GM12878 (cell line): ENCODE measurements at regions not wholly inside any gene's neighbourhood (a gene's known extent, or its start where the extent isn't known, plus 50 kb on each side); places are given as distances from the start of the nearest gene placed in this dataset.

Experiments
- ATAC-seq: fragments of 200-7000 bp; cut with Tn5 transposase; 3 replicates; pipeline ENCODE4 v1.9.1; 2020; ENCODE audit warnings: mild to moderate bottlenecking, moderate library complexity
- BruUV-seq: library from RNA; stranded (reverse); fragments of 400-500 nt; replicated peaks from 2 replicates; lab custom pipeline; 2021; lab: Mats Ljungman, UMichigan
- CTCF ChIA-PET: fragments of 300-600 bp; sonication (Branson Sonifier 250); formaldehyde crosslinking; extraction: SDS; loops from one replicate; lab custom pipeline; 2021; ENCODE audit warnings: inconsistent platforms; lab: Yijun Ruan, JAX
- POLR2A ChIA-PET: fragments of 350-600 bp; formaldehyde crosslinking; extraction: SDS; loops from one replicate; lab custom pipeline; 2021; ENCODE audit warnings: inconsistent platforms; lab: Charles Lee
- RAD21 ChIA-PET: fragments of 300-600 bp; sonication (Branson Sonifier 250); formaldehyde crosslinking; loops from one replicate; lab custom pipeline; 2023; ENCODE audit warnings: antibody characterized with exemption; ENCODE audit not compliant: unreplicated experiment; lab: Charles Lee
- SMC1A ChIA-PET: fragments of 300-600 bp; sonication (Branson Sonifier 250); formaldehyde crosslinking; loops from one replicate; lab custom pipeline; 2023; ENCODE audit not compliant: unreplicated experiment, uncharacterized antibody; lab: Charles Lee
- DNase-seq: peaks from one replicate; pipeline ENCODE4 v3.0.0-alpha.2; 2011; ENCODE audit warnings: low read depth, low spot score
- FAIRE-seq: peaks from 3 replicates; lab custom pipeline; 2011; peaks lifted over from hg19 to GRCh38; lab: Jason Lieb, UNC
- H2AFZ ChIP-seq: 2 replicates; pipeline ENCODE4 v1.6.0; 2011; ENCODE audit warnings: low read depth, low read length, control low read depth; ENCODE audit not compliant: control insufficient read depth
- H3K27ac ChIP-seq: 2 replicates; pipeline ENCODE4 v1.5.1; 2011; ENCODE audit warnings: control low read depth; ENCODE audit not compliant: control insufficient read depth, insufficient read depth
- H3K27me3 ChIP-seq, 2 experiments: replicated peaks in 1 of 2; 2 replicates each; pipeline versions ENCODE4 v1.6.0 to v1.6.1; 2011; ENCODE audit warnings: low read length in 1 of 2; ENCODE audit not compliant: control insufficient read depth in 2 of 2, insufficient read depth in 2 of 2
- H3K36me3 ChIP-seq, 2 experiments: 2 replicates each; pipeline ENCODE4 v1.5.1; 2011; ENCODE audit warnings: low read length in 1 of 2; ENCODE audit not compliant: control insufficient read depth in 2 of 2, insufficient read depth in 2 of 2
- H3K4me1 ChIP-seq: 2 replicates; pipeline ENCODE4 v1.6.1; 2011; ENCODE audit warnings: mild to moderate bottlenecking, low read length, moderate library complexity, mixed read lengths; ENCODE audit not compliant: control insufficient read depth, insufficient read depth
- H3K4me2 ChIP-seq: 2 replicates; pipeline ENCODE4 v1.6.0; 2011; ENCODE audit warnings: control low read depth; ENCODE audit not compliant: control insufficient read depth, insufficient read depth
- H3K4me3 ChIP-seq: fragments of 200-600 bp; sonication (generic); 2 replicates; pipeline ENCODE4 v1.5.1; 2016
- H3K79me2 ChIP-seq: 2 replicates; pipeline ENCODE4 v1.6.0; 2011; ENCODE audit warnings: low read length; ENCODE audit not compliant: control insufficient read depth, insufficient read depth
- H3K9ac ChIP-seq: 2 replicates; pipeline ENCODE4 v1.8.0; 2011; ENCODE audit warnings: low read length, control low read depth, mixed read lengths; ENCODE audit not compliant: control insufficient read depth, insufficient read depth
- H3K9me3 ChIP-seq: replicated peaks from 3 replicates; pipeline ENCODE4 v1.5.1; 2011; ENCODE audit warnings: mild to moderate bottlenecking, low read length; ENCODE audit not compliant: control insufficient read depth, insufficient read depth
- H4K20me1 ChIP-seq: 2 replicates; pipeline ENCODE4 v1.6.0; 2011; ENCODE audit not compliant: control insufficient read depth, insufficient read depth
- ATF2 ChIP-seq: IDR thresholded peaks from 2 replicates; pipeline ENCODE4 v1.6.1; 2012; ENCODE audit warnings: low read length, inconsistent platforms
- CHD4 ChIP-seq: fragments of 200-600 bp; sonication (generic); IDR thresholded peaks from 2 replicates; pipeline ENCODE4 v1.6.1; 2016; ENCODE audit warnings: mild to moderate bottlenecking
- CREB1 ChIP-seq: IDR thresholded peaks from 2 replicates; pipeline ENCODE4 v1.6.1; 2012; ENCODE audit warnings: low read depth, mild to moderate bottlenecking, inconsistent platforms
- E4F1 ChIP-seq: fragments of 450-650 bp; IDR thresholded peaks from 2 replicates; pipeline ENCODE4 v1.6.1; 2018; ENCODE audit warnings: borderline replicate concordance, mild to moderate bottlenecking; ENCODE audit not compliant: partially characterized antibody
- ESRRA ChIP-seq: IDR thresholded peaks from 2 replicates; pipeline ENCODE4 v1.6.1; 2012; ENCODE audit warnings: mild to moderate bottlenecking, low read length, improper control_type of control experiment
- JUNB ChIP-seq: IDR thresholded peaks from 2 replicates; pipeline ENCODE4 v1.6.1; 2016; ENCODE audit warnings: antibody characterized with exemption, mild to moderate bottlenecking
- MEF2A ChIP-seq: IDR thresholded peaks from 2 replicates; pipeline ENCODE4 v1.6.1; 2011; ENCODE audit warnings: low read depth, mild to moderate bottlenecking, low read length, moderate library complexity; ENCODE audit not compliant: insufficient read depth
- RELA ChIP-seq: fragments of 450-650 bp; IDR thresholded peaks from 2 replicates; pipeline ENCODE4 v1.8.0; 2014; ENCODE audit warnings: borderline replicate concordance; ENCODE audit not compliant: partially characterized antibody
- RELB ChIP-seq: fragments of 450-650 bp; IDR thresholded peaks from 2 replicates; pipeline ENCODE4 v1.6.1; 2017; ENCODE audit warnings: low read depth, mild to moderate bottlenecking, moderate library complexity
- REST ChIP-seq: IDR thresholded peaks from 2 replicates; pipeline ENCODE4 v1.6.1; 2012; ENCODE audit warnings: mild to moderate bottlenecking, low read depth, low read length
- RFX5 ChIP-seq: IDR thresholded peaks from 2 replicates; pipeline ENCODE4 v1.6.1; 2011; ENCODE audit warnings: low read depth, low read length, improper control_type of control experiment
- SKIL ChIP-seq: fragments of 450-650 bp; IDR thresholded peaks from 2 replicates; pipeline ENCODE4 v1.6.1; 2017; ENCODE audit warnings: mild to moderate bottlenecking, low read depth, inconsistent platforms; ENCODE audit not compliant: poor library complexity, severe bottlenecking
- SMARCA5 ChIP-seq: fragments of 450-650 bp; IDR thresholded peaks from 2 replicates; pipeline ENCODE4 v1.6.1; 2017; ENCODE audit warnings: mild to moderate bottlenecking
- SRF ChIP-seq, 2 experiments: IDR thresholded peaks; 2 replicates each; pipeline ENCODE4 v1.6.1; 2011; ENCODE audit warnings: low read depth in 2 of 2, low read length in 2 of 2, mild to moderate bottlenecking in 1 of 2, moderate library complexity in 1 of 2
- STAT1 ChIP-seq: fragments of 450-650 bp; conservative IDR thresholded peaks from 2 replicates; pipeline ENCODE4 v1.6.1; 2014; ENCODE audit warnings: antibody characterized with exemption, mild to moderate bottlenecking
- in situ Hi-C: fragments of 300-500 bp; cut with MboI; formaldehyde crosslinking; loops from 9 replicates; pipeline ENCODE4 v1.14.3; 2018; ENCODE audit warnings: mixed read lengths
- intact Hi-C: fragments of 100-400 bp; cut with micrococcal nuclease; formaldehyde crosslinking; loops from one replicate; pipeline ENCODE4 v1.14.2; 2022; ENCODE audit not compliant: unreplicated experiment

GRCh38 chr7:85887133-85887532 is 700.3 kb upstream of the SEMA3D start:
- ATAC-seq = no peak
- H3K27ac ChIP-seq = no peak overlapping the region
- no peaks in the 10 kb centered on the region for H3K27me3 ChIP-seq
- H2AFZ ChIP-seq = no peak overlapping the region
- intact Hi-C loops = no loop called here
- FAIRE-seq = no peak
- BruUV-seq = no TSS peak
- no peaks in the 10 kb centered on the region for H4K20me1 ChIP-seq
- ChIA-PET POLR2A (no interaction called here), RAD21 (no interaction called here), CTCF (interaction anchor here (0.7 kb wide), 1 partner anchor 16 kb away, joined by 3 read pairs; no protein-coding TSS in a partner anchor), SMC1A (no interaction called here)
- no peaks in the 10 kb centered on the region for H3K79me2 ChIP-seq
- H3K36me3 ChIP-seq = no peaks in the 10 kb centered on the region
- in situ Hi-C loops = loop anchor here (10.0 kb wide), 1 partner anchor 1018 kb away; no protein-coding TSS in a partner anchor
- H3K4me3 ChIP-seq = no peak overlapping the region
- H3K9ac ChIP-seq = no peak overlapping the region
- no peak for DNase-seq
- H3K4me2 ChIP-seq = no peak overlapping the region
- H3K4me1 ChIP-seq = no peaks in the 10 kb centered on the region
- no peaks in the 10 kb centered on the region for H3K9me3 ChIP-seq
- no peak for TF ChIP-seq SKIL
- no peak for TF ChIP-seq JUNB
- TF ChIP-seq RFX5 = no peak
- TF ChIP-seq MEF2A = no peak
- TF ChIP-seq CHD4 = no peak
- TF ChIP-seq ATF2 = no peak
- no peak for TF ChIP-seq RELB
- TF ChIP-seq REST = no peak
- no peak for TF ChIP-seq SMARCA5
- no peak for TF ChIP-seq STAT1
- no peak for TF ChIP-seq E4F1
- TF ChIP-seq RELA = no peak
- no peak for TF ChIP-seq CREB1
- TF ChIP-seq ESRRA = no peak
- no peak for TF ChIP-seq SRF (IDR thresholded peaks at IDR 0.05; ENCODE audit: low read depth in 2 of 2, low read length in 2 of 2)
